Smooth muscle cell (in vitro differentiated cells): ENCODE measurements at regions not wholly inside any gene's neighbourhood (a gene's known extent, or its start where the extent isn't known, plus 50 kb on each side); places are given as distances from the start of the nearest gene placed in this dataset.
"Not testable (repeated sequence)": the region's sequence is repeated elsewhere in the genome, so short reads cannot be mapped to it uniquely, and the experiment has no call there.

Source experiments
- DNase-seq: peaks from one replicate; lab custom pipeline; 2025; ENCODE audit not compliant: unreplicated experiment; lab: John Stamatoyannopoulos, UW
- H2AFZ ChIP-seq: fragments of 200-600 bp; sonication (generic); 2 replicates; pipeline ENCODE4 v1.6.0; 2016; ENCODE audit warnings: antibody characterized with exemption, low read depth, mild to moderate bottlenecking
- H3F3A ChIP-seq: fragments of 200-600 bp; sonication (generic); 2 replicates; pipeline ENCODE4 v1.6.0; 2017; ENCODE audit warnings: antibody characterized with exemption, low read depth
- H3K27ac ChIP-seq: fragments of 200-600 bp; sonication (generic); 2 replicates; pipeline ENCODE4 v1.5.1; 2016; ENCODE audit warnings: low read depth, mild to moderate bottlenecking
- H3K27me3 ChIP-seq: fragments of 200-600 bp; sonication (generic); 2 replicates; pipeline ENCODE4 v1.6.1; 2016; ENCODE audit warnings: low read depth, mild to moderate bottlenecking
- H3K36me3 ChIP-seq: fragments of 200-600 bp; sonication (generic); 2 replicates; pipeline ENCODE4 v1.5.1; 2016; ENCODE audit warnings: low read depth
- H3K4me1 ChIP-seq: fragments of 200-600 bp; sonication (generic); 2 replicates; pipeline ENCODE4 v1.5.1; 2016; ENCODE audit warnings: low read depth
- H3K4me2 ChIP-seq: fragments of 200-600 bp; sonication (generic); 2 replicates; pipeline ENCODE4 v1.6.0; 2016; ENCODE audit warnings: mild to moderate bottlenecking
- H3K4me3 ChIP-seq: fragments of 200-600 bp; sonication (generic); 2 replicates; pipeline ENCODE4 v1.5.1; 2016; ENCODE audit warnings: mild to moderate bottlenecking
- H3K79me2 ChIP-seq: fragments of 200-600 bp; sonication (generic); 2 replicates; pipeline ENCODE4 v1.6.0; 2016; ENCODE audit warnings: low read depth, mild to moderate bottlenecking
- H3K9ac ChIP-seq: fragments of 200-600 bp; sonication (generic); 2 replicates; pipeline ENCODE4 v1.6.0; 2016; ENCODE audit warnings: low read depth
- H3K9me3 ChIP-seq: fragments of 200-600 bp; sonication (generic); replicated peaks from 2 replicates; pipeline ENCODE4 v1.5.1; 2016; ENCODE audit warnings: low read depth
- H4K20me1 ChIP-seq: fragments of 200-600 bp; sonication (generic); 2 replicates; pipeline ENCODE4 v1.6.0; 2016; ENCODE audit warnings: low read depth
- WGBS: methylation state at CpG from one replicate; pipeline ENCODE4 v1.1.7; 2016; ENCODE audit warnings: low lambda C conversion rate; 5-methylcytosine and 5-hydroxymethylcytosine counted together

- H3K4me1 ChIP-seq, H3K4me2 ChIP-seq, H3K9me3 ChIP-seq, H3F3A ChIP-seq, DNase-seq, H3K4me3 ChIP-seq, H4K20me1 ChIP-seq, H3K9ac ChIP-seq, H3K79me2 ChIP-seq, H2AFZ ChIP-seq, H3K36me3 ChIP-seq, H3K27me3 ChIP-seq, H3K27ac ChIP-seq: not testable (repeated sequence)
- WGBS, result 93% methylated on average over 3 of the region's 3 CpGs
Measured at GRCh38 chr17:15858082-15858481, 86.8 kb upstream of the ADORA2B start.

GRCh38 chr17:15860774-15861173, 84.2 kb upstream of the ADORA2B start:
- H3K4me2 ChIP-seq, DNase-seq: not testable (repeated sequence)

GRCh38 chr17:15864061-15864460, 80.9 kb upstream of the ADORA2B start:
- WGBS, result 96% methylated on average over 4 of the region's 4 CpGs
- H3K27ac ChIP-seq, H3K36me3 ChIP-seq, H3K9ac ChIP-seq, H3K27me3 ChIP-seq, H4K20me1 ChIP-seq, H3K4me3 ChIP-seq, H3K4me1 ChIP-seq, H3K79me2 ChIP-seq, H3K4me2 ChIP-seq, H3K9me3 ChIP-seq, H2AFZ ChIP-seq, DNase-seq, H3F3A ChIP-seq: not testable (repeated sequence)

More at GRCh38 chr17:15860774-15861173, 84.2 kb upstream of the ADORA2B start:
- not testable (repeated sequence) for H3K4me1 ChIP-seq, H3K4me3 ChIP-seq, H3K36me3 ChIP-seq, H3K9me3 ChIP-seq, H3K79me2 ChIP-seq, H3K27ac ChIP-seq, H3F3A ChIP-seq, H3K9ac ChIP-seq, H4K20me1 ChIP-seq, H3K27me3 ChIP-seq, H2AFZ ChIP-seq
- 92% methylated on average over 5 of the region's 5 CpGs for WGBS

GRCh38 chr17:15864472-15864871, 80.5 kb upstream of the ADORA2B start:
- not testable (repeated sequence) for H3K4me1 ChIP-seq, H3K27me3 ChIP-seq, H3K4me3 ChIP-seq, H2AFZ ChIP-seq, H4K20me1 ChIP-seq, H3K36me3 ChIP-seq, H3K79me2 ChIP-seq, H3K4me2 ChIP-seq, DNase-seq, H3K9me3 ChIP-seq, H3K9ac ChIP-seq, H3K27ac ChIP-seq, H3F3A ChIP-seq
- WGBS, result 27% methylated on average over 4 of the region's 4 CpGs

- H2AFZ ChIP-seq, H3K4me3 ChIP-seq, H3K36me3 ChIP-seq, H3K9ac ChIP-seq, H4K20me1 ChIP-seq, H3K4me1 ChIP-seq, H3K9me3 ChIP-seq, H3K4me2 ChIP-seq, H3K27me3 ChIP-seq, H3K79me2 ChIP-seq, H3F3A ChIP-seq, DNase-seq, H3K27ac ChIP-seq: not testable (repeated sequence)
- 90% methylated on average over 3 of the region's 3 CpGs for WGBS
Measured at GRCh38 chr17:15866015-15866414, 78.9 kb upstream of the ADORA2B start.

GRCh38 chr17:15867331-15867730, 77.6 kb upstream of the ADORA2B start:
- DNase-seq, H2AFZ ChIP-seq, H3K9ac ChIP-seq, H3K4me1 ChIP-seq, H3K27me3 ChIP-seq, H3K4me3 ChIP-seq, H3K4me2 ChIP-seq, H3K27ac ChIP-seq, H3K36me3 ChIP-seq, H3F3A ChIP-seq, H3K79me2 ChIP-seq, H3K9me3 ChIP-seq, H4K20me1 ChIP-seq: not testable (repeated sequence)
- WGBS, result over 99% methylated on average over 14 of the region's 31 CpGs

GRCh38 chr17:15869868-15870267, 75.1 kb upstream of the ADORA2B start:
- not testable (repeated sequence) for H3K27ac ChIP-seq, H3K4me3 ChIP-seq, H4K20me1 ChIP-seq, H2AFZ ChIP-seq, H3K36me3 ChIP-seq, H3K79me2 ChIP-seq, H3F3A ChIP-seq, H3K27me3 ChIP-seq, DNase-seq, H3K9ac ChIP-seq, H3K4me1 ChIP-seq, H3K9me3 ChIP-seq, H3K4me2 ChIP-seq
- 43% methylated on average over 1 of the region's 2 CpGs for WGBS

GRCh38 chr17:15872677-15873076, 72.3 kb upstream of the ADORA2B start:
- not testable (repeated sequence) for H3K27me3 ChIP-seq, H3K79me2 ChIP-seq, H4K20me1 ChIP-seq, H3K4me3 ChIP-seq, H3K4me1 ChIP-seq, H3K4me2 ChIP-seq, H3F3A ChIP-seq, DNase-seq, H3K9ac ChIP-seq, H3K36me3 ChIP-seq, H2AFZ ChIP-seq, H3K27ac ChIP-seq, H3K9me3 ChIP-seq
- 95% methylated on average over 4 of the region's 4 CpGs for WGBS

GRCh38 chr17:15877882-15878500, 66.9 kb upstream of the ADORA2B start:
- WGBS, result 42% methylated on average over 7 of the region's 7 CpGs
- H3F3A ChIP-seq, H3K4me2 ChIP-seq, H3K27me3 ChIP-seq, H3K4me1 ChIP-seq, H3K27ac ChIP-seq, H3K9me3 ChIP-seq, H3K36me3 ChIP-seq, H2AFZ ChIP-seq, DNase-seq, H3K79me2 ChIP-seq, H3K9ac ChIP-seq, H4K20me1 ChIP-seq, H3K4me3 ChIP-seq: not testable (repeated sequence)
